Esophagus muscularis mucosa (tissue), 4 donors: ENCODE measurements at regions not wholly inside any gene's neighbourhood (a gene's known extent, or its start where the extent isn't known, plus 50 kb on each side); places are given as distances from the start of the nearest gene placed in this dataset.

Source experiments
- DNase-seq: peaks from one replicate; pipeline ENCODE4 v3.0.0-alpha.2; 2017; ENCODE audit errors: extremely low spot score
- H3K27ac ChIP-seq, 4 donors: fragments of 200-600 bp; sonication (generic); replicated peaks in 1 of 4; 1 replicate in 3 of 4; 2 replicates in 1 of 4; pipeline ENCODE4 v1.5.1; 2016 to 2019; ENCODE audit warnings: mild to moderate bottlenecking in 1 of 4
- H3K27me3 ChIP-seq, 4 donors: fragments of 200-600 bp; sonication (generic); one replicate each; pipeline versions ENCODE4 v1.5.1 to v1.6.0; 2016 to 2019
- H3K36me3 ChIP-seq, 4 donors: fragments of 200-600 bp; sonication (generic); one replicate each; pipeline ENCODE4 v1.5.1; 2016 to 2019
- H3K4me1 ChIP-seq, 4 donors: fragments of 200-600 bp; sonication (generic); one replicate each; pipeline ENCODE4 v1.5.1; 2016 to 2019
- H3K4me3 ChIP-seq, 4 donors: fragments of 200-600 bp; sonication (generic); 1 replicate in 2 of 4; 2 replicates in 2 of 4; pipeline ENCODE4 v1.5.1; 2016 to 2019; ENCODE audit warnings: mild to moderate bottlenecking in 4 of 4, moderate library complexity in 1 of 4
- H3K9me3 ChIP-seq, 4 donors: fragments of 200-600 bp; sonication (generic); 1 replicate in 3 of 4; 2 replicates in 1 of 4; pipeline ENCODE4 v1.5.1; 2016 to 2019
- CTCF ChIP-seq, 3 experiments: fragments of 200-600 bp in 2 of 3; fragments of 450-650 bp in 1 of 3; sonication (generic) in 2 of 3; IDR thresholded peaks; one replicate each; pipeline ENCODE4 v1.5.1; 2017 to 2019; ENCODE audit warnings: antibody characterized with exemption in 3 of 3, mild to moderate bottlenecking in 2 of 3, moderate library complexity in 1 of 3
- EP300 ChIP-seq: sonication (generic); formaldehyde crosslinking; IDR thresholded peaks from one replicate; pipeline ENCODE4 v1.6.1; 2017; ENCODE audit warnings: antibody characterized with exemption
- POLR2A ChIP-seq: fragments of 450-650 bp; IDR thresholded peaks from one replicate; pipeline ENCODE4 v1.6.1; 2017; ENCODE audit warnings: antibody characterized with exemption, moderate library complexity, mild to moderate bottlenecking, low read depth
- POLR2AphosphoS5 ChIP-seq, 2 donors: sonication (generic); formaldehyde crosslinking; IDR thresholded peaks; one replicate each; pipeline ENCODE4 v1.6.1; 2017; ENCODE audit warnings: antibody characterized with exemption in 2 of 2
- WGBS: methylation state at CpG from one replicate; pipeline ENCODE4 v1.1.5; 2018; 5-methylcytosine and 5-hydroxymethylcytosine counted together
- intact Hi-C: fragments of 100-400 bp; cut with DNase I; formaldehyde crosslinking; loops from one replicate; pipeline ENCODE4 v1.15.1; 2023

- intact Hi-C loops = no loop called here
- H3K27me3 ChIP-seq = no peaks in the 10 kb centered on the region
- H3K9me3 ChIP-seq = no peaks in the 10 kb centered on the region
- no peaks in the 10 kb centered on the region for H3K4me1 ChIP-seq
- TF ChIP-seq POLR2A (no peak), CTCF (IDR thresholded peaks at IDR 0.05) (no peak), EP300 (no peak)
- no peak overlapping the region for H3K27ac ChIP-seq
- no peak overlapping the region for H3K4me3 ChIP-seq
- whole genome bisulfite sequencing = 25% methylated on average over 2 of the region's 2 CpGs
- no peaks in the 10 kb centered on the region for H3K36me3 ChIP-seq
- no peak for DNase-seq
Observed at GRCh38 chr3:487614-488013, 291.1 kb downstream of the CHL1 start.

GRCh38 chr3:492586-493316 lies 296.2 kb downstream of the CHL1 start:
- no peaks in the 10 kb centered on the region for H3K36me3 ChIP-seq
- 70% methylated on average over 3 of the region's 3 CpGs for WGBS

GRCh38 chr3:494190-494589 lies 297.6 kb downstream of the CHL1 start:
- intact Hi-C loops = no loop called here
- DNase-seq = no peak
- no peak for TF ChIP-seq POLR2A
- H3K27me3 ChIP-seq = no peaks in the 10 kb centered on the region
- no peaks in the 10 kb centered on the region for H3K9me3 ChIP-seq
- H3K36me3 ChIP-seq = no peaks in the 10 kb centered on the region
- 81% methylated on average over 4 of the region's 4 CpGs for WGBS
- H3K4me1 ChIP-seq = no peaks in the 10 kb centered on the region
- no peak overlapping the region for H3K4me3 ChIP-seq
- H3K27ac ChIP-seq = no peak overlapping the region

More at GRCh38 chr3:492586-493316, 296.2 kb downstream of the CHL1 start:
- no peak for TF ChIP-seq CTCF (IDR thresholded peaks at IDR 0.05)
- no peak for TF ChIP-seq POLR2AphosphoS5 (IDR thresholded peaks at IDR 0.05)
- TF ChIP-seq EP300 = no peak
- TF ChIP-seq POLR2A = no peak
- no peak overlapping the region for H3K27ac ChIP-seq
- intact Hi-C loops = no loop called here
- H3K4me3 ChIP-seq = no peak overlapping the region
- H3K4me1 ChIP-seq = no peaks in the 10 kb centered on the region
- H3K27me3 ChIP-seq = no peaks in the 10 kb centered on the region
- H3K9me3 ChIP-seq = no peaks in the 10 kb centered on the region
- DNase-seq = no peak

GRCh38 chr3:498487-498886 lies 301.9 kb downstream of the CHL1 start:
- TF ChIP-seq POLR2A (no peak), CTCF (IDR thresholded peaks at IDR 0.05) (no peak), POLR2AphosphoS5 (IDR thresholded peaks at IDR 0.05) (no peak), EP300 (no peak)
- DNase-seq = no peak
- Histone ChIP-seq H3K27me3 (no peaks in the 10 kb centered on the region), H3K36me3 (no peaks in the 10 kb centered on the region), H3K9me3 (no peaks in the 10 kb centered on the region), H3K4me1 (no peaks in the 10 kb centered on the region), H3K27ac (no peak overlapping the region), H3K4me3 (no peak overlapping the region)
- intact Hi-C loops = no loop called here

GRCh38 chr3:499001-499761 lies 302.6 kb downstream of the CHL1 start:
- intact Hi-C loops = no loop called here
- no peaks in the 10 kb centered on the region for H3K27me3 ChIP-seq
- H3K9me3 ChIP-seq = no peaks in the 10 kb centered on the region
- H3K4me1 ChIP-seq = no peaks in the 10 kb centered on the region
- WGBS = 60% methylated on average over 11 of the region's 11 CpGs
- no peak for DNase-seq
- H3K27ac ChIP-seq = no peak overlapping the region
- TF ChIP-seq CTCF (IDR thresholded peaks at IDR 0.05) (no peak), POLR2A (no peak), EP300 (no peak), POLR2AphosphoS5 (IDR thresholded peaks at IDR 0.05) (no peak)
- no peaks in the 10 kb centered on the region for H3K36me3 ChIP-seq
- H3K4me3 ChIP-seq = no peak overlapping the region
